HG03064 (cell line): ENCODE measurements at regions not wholly inside any gene's neighbourhood (a gene's known extent, or its start where the extent isn't known, plus 50 kb on each side); places are given as distances from the start of the nearest gene placed in this dataset.

Experiments
- ATAC-seq: cut with Tn5 transposase; IDR thresholded peaks from one replicate; pipeline ENCODE4 v1.9.1; 2021; ENCODE audit warnings: low read depth; ENCODE audit not compliant: unreplicated experiment

GRCh38 chr3:116842254-116842957 is 132.8 kb downstream of the TUSC7 start:
- no peak for ATAC-seq

GRCh38 chr3:116848248-116848829 is 138.8 kb downstream of the TUSC7 start:
- no peak for ATAC-seq

GRCh38 chr3:116849261-116849688 is 139.7 kb downstream of the TUSC7 start:
- no peak for ATAC-seq

DNA sequence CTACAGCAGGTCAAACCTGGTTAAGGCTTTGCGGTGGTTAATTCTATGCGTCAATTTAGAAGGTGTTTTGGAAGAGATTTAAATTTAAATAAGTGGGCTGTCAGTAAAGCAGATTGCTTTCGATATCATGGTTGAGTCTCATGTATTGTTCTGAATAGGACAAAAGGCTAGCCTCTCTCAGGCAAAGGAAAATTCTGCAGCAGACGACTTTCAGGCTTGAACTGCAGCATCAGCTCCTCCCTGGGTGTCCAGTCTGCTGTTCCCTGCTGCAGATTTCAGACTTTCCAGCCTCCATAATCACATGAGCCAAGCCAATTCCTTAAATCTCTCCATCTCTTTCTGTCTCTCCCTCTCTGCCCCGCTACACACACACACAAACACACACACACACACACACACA is 143.2 kb downstream of the TUSC7 start:
- ATAC-seq = no peak

- ATAC-seq = no peak
Observed at GRCh38 chr3:116863270-116863770, 153.7 kb downstream of the TUSC7 start.

- no peak for ATAC-seq
Observed at GRCh38 chr3:116863822-116864589, 154.4 kb downstream of the TUSC7 start.

GRCh38 chr3:116864590-116864927 is 155.0 kb downstream of the TUSC7 start:
- ATAC-seq = no peak

DNA sequence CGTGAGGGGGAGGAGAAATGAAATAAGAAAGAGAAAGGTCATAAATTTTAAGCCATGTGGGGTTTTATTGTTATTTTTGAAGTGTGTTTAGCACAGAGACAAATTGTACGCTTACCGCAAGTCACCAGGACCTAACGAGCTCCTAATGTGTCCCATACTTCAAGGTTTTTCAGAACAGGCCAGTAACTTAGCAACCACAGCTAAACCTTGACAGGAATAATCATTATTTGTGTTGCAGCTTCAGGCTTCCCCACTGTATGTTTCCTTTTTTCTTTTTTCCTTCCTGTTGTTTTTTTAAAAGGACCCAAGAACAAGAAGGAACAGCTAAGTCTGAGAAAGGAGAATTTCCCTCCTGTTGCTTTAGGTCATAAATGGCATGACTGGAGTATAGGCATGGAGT is 160.8 kb downstream of the TUSC7 start:
- no peak for ATAC-seq

DNA sequence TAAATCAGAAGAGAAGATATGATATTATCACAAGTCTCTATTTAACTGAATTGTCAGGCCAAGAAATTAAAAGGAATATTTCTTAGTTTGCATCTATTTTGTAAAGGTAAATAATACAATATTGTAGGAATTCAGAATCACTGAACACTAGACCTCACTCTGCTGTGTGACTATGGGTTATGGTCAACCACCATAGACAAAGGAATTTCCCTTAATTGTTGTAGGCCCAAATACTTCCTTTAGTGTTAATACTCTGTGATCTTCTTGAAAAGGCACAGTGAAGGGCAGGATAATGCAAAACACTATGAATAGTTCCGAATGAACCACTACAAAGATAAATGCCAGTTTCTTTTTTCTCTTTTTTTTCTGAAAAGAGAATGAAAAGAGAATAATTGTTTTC is 162.3 kb downstream of the TUSC7 start:
- no peak for ATAC-seq

DNA sequence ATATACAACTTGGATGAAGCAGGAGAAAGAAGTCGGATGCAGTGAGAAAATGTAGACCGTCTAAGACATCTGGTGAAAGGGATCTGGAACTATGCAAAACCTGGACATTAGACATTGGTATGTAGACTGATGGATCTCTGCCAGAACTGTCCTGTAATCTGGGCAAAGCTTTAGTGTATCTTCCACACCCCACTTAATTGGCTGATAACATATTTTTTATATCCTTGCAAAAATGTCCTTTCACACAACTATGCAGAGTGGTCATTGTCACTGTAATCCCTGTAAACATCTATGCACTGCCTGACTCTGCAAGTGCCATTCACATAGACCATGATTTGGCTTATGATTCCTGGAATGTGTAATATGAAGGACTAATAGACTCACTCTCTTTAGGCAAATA is 163.1 kb downstream of the TUSC7 start:
- no peak for ATAC-seq

DNA sequence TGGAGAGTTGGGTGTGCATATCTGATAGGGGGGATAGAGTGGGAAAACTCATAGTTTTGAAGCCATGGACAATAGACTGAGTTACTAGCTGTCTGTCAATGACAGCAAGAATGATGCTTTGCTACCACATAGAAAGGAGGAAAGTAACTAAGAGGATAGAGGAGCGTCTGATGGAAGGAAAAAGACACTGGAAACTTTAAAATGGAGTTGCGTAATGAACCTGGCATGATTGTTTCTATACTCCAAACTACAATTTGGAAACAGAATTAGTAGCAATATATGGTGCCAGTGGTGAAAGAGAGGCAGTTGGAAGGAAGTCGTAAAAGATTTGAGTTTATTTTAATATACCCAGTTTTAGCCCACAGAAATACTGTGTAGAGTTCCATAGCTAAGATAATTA is 163.6 kb downstream of the TUSC7 start:
- ATAC-seq = no peak

- ATAC-seq = peak; percentile 97
Observed at GRCh38 chr3:116877968-116878367, 168.4 kb downstream of the TUSC7 start.

DNA sequence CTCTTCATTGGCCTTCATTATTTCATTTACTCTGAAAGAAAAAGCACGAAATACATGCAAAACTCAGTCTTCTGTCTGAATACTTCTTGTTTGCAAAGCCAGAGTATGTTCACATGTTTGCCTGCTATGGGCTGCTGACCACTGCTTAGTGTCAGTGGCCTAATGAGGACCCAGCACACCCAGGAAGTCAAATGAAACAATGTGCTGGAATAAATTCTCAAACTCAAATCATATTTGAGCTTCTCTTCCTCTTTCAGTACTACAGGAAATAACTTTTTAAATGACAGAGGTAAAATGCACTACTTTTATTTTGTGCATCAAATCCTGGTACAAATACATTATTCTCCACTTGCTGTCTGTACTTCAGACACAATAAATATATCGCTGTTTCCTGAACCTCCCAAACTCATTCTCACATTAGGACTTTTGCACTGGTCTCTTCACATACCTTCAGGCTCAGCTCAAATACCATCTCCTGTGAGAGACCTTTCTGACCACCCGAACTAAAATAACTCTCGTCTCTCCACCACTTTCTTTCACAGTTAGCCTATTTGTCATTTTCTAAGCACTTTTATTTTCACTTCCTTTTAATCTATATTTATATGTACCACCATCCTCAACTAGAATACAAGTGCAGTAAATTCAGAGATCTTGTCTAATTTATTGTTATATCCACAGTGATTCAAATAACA is 176.8 kb downstream of the TUSC7 start:
- ATAC-seq = peak; percentile 94

GRCh38 chr3:116896116-116896515 is 186.5 kb downstream of the TUSC7 start:
- no peak for ATAC-seq

GRCh38 chr3:116897382-116897781 is 187.8 kb downstream of the TUSC7 start:
- ATAC-seq = no peak

GRCh38 chr3:116899253-116899652 is 189.7 kb downstream of the TUSC7 start:
- ATAC-seq = no peak

- ATAC-seq = no peak
Observed at GRCh38 chr3:116905334-116905733, 195.8 kb downstream of the TUSC7 start.

GRCh38 chr3:116905794-116906193 is 196.2 kb downstream of the TUSC7 start:
- no peak for ATAC-seq

DNA sequence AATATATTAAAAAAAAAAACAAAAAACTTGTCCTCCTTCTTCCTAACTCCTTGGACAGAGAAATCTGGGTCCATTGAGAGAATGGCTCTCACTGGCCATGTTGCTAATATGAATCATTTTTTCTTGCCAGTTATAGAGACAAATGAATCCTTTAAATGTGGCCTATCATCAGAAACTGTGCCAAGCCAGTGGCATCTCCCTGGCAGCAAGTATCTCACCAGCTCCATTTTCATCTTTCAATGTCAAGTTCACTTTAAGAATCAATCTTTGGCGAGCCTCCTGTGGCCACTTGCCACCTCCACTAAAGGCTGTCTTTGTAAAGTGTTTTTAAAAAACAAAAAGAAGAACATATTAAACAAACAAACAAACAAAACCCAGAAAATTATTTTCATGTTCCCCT is 202.5 kb downstream of the TUSC7 start:
- no peak for ATAC-seq

DNA sequence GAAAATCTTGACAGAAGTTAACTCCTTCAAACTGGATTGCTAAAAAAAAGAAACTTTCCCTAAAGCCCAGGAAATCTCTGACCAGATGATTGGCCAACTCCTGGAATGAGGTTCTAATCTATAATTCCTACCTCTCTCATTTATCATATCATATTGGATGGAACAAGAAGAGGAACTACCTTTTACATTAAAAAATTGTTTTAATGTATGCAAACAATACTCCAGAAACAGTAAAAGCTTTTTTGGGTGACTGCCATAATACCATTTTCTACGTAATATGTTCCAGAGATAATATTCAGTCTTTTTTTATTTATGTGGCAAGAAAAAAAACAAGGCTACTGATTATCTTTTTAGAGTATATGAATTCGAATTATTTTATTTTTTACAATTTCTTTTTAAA is 204.4 kb downstream of the TUSC7 start:
- ATAC-seq = no peak

- ATAC-seq = no peak
Observed at GRCh38 chr3:116916836-116917235, 207.3 kb downstream of the TUSC7 start.
